Left lung (tissue), 4 donors: ENCODE measurements at regions not wholly inside any gene's neighbourhood (a gene's known extent, or its start where the extent isn't known, plus 50 kb on each side); places are given as distances from the start of the nearest gene placed in this dataset.

Source experiments
- ATAC-seq: fragments of 200-7000 bp; cut with Tn5 transposase; one replicate; pipeline ENCODE4 v1.9.1; 2020; ENCODE audit warnings: moderate library complexity
- DNase-seq, 4 donors: peaks; one replicate each; pipeline ENCODE4 v3.0.0-alpha.2; 2013 to 2020
- H3K27ac ChIP-seq, 2 donors: fragments of 200-600 bp; sonication (generic) in 1 of 2; one replicate each; pipeline versions ENCODE4 v1.5.0 to v1.8.0; 2020 to 2021
- H3K27me3 ChIP-seq, 2 donors: fragments of 200-600 bp; sonication (generic) in 1 of 2; one replicate each; pipeline versions ENCODE4 v1.5.0 to v1.8.0; 2020 to 2021
- H3K36me3 ChIP-seq, 2 donors: fragments of 200-600 bp; sonication (generic) in 1 of 2; one replicate each; pipeline versions ENCODE4 v1.5.0 to v1.8.0; 2020 to 2021
- H3K4me1 ChIP-seq, 2 donors: fragments of 200-600 bp; one replicate each; pipeline ENCODE4 v1.8.0; 2021
- H3K4me3 ChIP-seq, 2 donors: fragments of 200-600 bp; sonication (generic) in 1 of 2; one replicate each; pipeline versions ENCODE4 v1.5.0 to v1.8.0; 2020 to 2021; ENCODE audit warnings: mild to moderate bottlenecking in 1 of 2
- H3K9me3 ChIP-seq, 2 donors: fragments of 200-600 bp; sonication (generic) in 1 of 2; one replicate each; pipeline versions ENCODE4 v1.5.0 to v1.8.0; 2020 to 2021
- CTCF ChIP-seq, 2 donors: fragments of 200-600 bp; sonication (generic) in 1 of 2; IDR thresholded peaks; one replicate each; pipeline versions ENCODE4 v1.5.0 to v1.8.0; 2021; ENCODE audit warnings: antibody characterized with exemption in 2 of 2
- intact Hi-C, 2 donors: fragments of 100-400 bp; cut with DNase I; formaldehyde crosslinking; loops; one replicate each; pipeline versions ENCODE4 v1.11.2 to v1.14.2; 2022
- donor health status: DM: no; HTN: yes; CAD: no.
- donor health status: DM: no; HTN: no; CAD: no.

DNA sequence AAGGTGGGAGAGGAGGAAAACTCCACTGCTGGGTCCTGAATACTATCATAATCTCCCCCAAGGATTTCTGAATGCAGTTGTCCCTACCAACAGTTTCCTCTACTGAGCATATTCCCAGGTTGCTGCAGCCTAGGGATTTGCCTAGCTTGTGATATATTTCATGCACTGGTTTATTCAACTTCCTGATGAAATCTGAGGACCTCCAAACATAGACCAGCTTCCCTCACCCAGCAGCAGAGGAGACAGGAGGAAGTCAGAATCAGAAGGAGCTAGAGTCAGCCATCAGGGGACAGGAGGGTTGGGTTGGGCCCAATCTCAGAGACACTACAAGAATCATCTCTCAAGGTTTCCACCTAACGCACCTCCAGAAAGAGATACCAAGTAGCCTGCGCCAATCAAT, 138.4 kb upstream of the TOP1 start:
- intact Hi-C loops, result no loop called here
- no peak overlapping the region for H3K4me3 ChIP-seq
- ATAC-seq, result no peak
- H3K9me3 ChIP-seq, result no peaks in the 10 kb centered on the region
- peaks cover 0 to 6% of the 10 kb centered on the region in 2 donors for H3K27me3 ChIP-seq
- no peaks in the 10 kb centered on the region for H3K36me3 ChIP-seq
- TF ChIP-seq CTCF (IDR thresholded peaks at IDR 0.05), result no peak
- no peak for DNase-seq
- peaks cover 0 to 11% of the 10 kb centered on the region in 2 donors for H3K4me1 ChIP-seq
- H3K27ac ChIP-seq, result no peak overlapping the region

GRCh38 chr20:40890635-40891034, 138.0 kb upstream of the TOP1 start:
- Histone ChIP-seq H3K4me1 (peaks cover 0 to 11% of the 10 kb centered on the region in 2 donors), H3K27ac (no peak overlapping the region), H3K36me3 (no peaks in the 10 kb centered on the region), H3K4me3 (no peak overlapping the region), H3K9me3 (no peaks in the 10 kb centered on the region), H3K27me3 (peaks cover 0 to 6% of the 10 kb centered on the region in 2 donors)
- ATAC-seq (no peak), DNase-seq (no peak)
- intact Hi-C loops, result no loop called here
- no peak for TF ChIP-seq CTCF (IDR thresholded peaks at IDR 0.05)

DNA sequence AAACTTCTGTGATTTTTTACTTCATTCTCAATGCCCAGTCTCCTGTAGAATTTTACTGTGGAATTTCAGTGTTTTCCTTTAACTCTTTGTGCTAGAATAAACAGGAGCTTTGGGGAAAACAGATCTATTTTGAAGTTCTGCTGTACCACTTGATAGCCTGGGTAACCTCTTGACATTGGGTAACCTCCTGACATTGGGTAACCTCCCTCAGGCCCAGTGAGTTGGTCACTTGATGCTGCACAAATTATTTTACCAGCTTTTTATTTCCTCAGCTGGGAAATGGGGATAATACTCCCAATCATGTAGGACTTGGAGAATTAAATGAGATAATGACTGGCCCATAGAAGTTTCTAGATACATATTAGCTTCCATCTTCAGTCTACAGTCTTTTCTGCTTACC, 137.3 kb upstream of the TOP1 start:
- peaks cover 0 to 6% of the 10 kb centered on the region in 2 donors for H3K27me3 ChIP-seq
- no peak overlapping the region for H3K27ac ChIP-seq
- intact Hi-C loops, result no loop called here
- H3K4me1 ChIP-seq, result peaks cover 0 to 11% of the 10 kb centered on the region in 2 donors
- no peak for DNase-seq
- no peaks in the 10 kb centered on the region for H3K9me3 ChIP-seq
- no peaks in the 10 kb centered on the region for H3K36me3 ChIP-seq
- no peak overlapping the region for H3K4me3 ChIP-seq
- no peak for TF ChIP-seq CTCF (IDR thresholded peaks at IDR 0.05)
- no peak for ATAC-seq

DNA sequence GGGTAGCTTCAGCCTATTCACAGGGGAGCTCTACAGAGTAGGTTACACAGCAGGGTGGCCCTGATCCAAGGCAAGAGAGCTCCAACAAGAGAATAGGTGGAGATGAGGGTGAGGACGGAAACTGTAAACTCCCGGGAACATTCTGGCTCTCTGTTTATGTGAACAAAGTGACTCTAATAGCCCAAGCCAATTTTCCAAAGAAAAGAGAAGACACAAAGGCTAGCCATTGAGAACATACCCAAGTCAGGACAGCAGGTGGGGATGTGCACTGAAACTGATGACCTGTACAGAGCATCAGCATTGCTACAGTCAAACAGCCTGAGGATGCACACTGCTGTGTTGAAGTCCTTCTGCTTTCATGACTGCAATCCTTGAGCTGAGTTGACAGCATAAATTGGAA, 136.0 kb upstream of the TOP1 start:
- ATAC-seq (no peak), DNase-seq (no peak)
- Histone ChIP-seq H3K27me3 (no peaks in the 10 kb centered on the region), H3K27ac (no peak overlapping the region), H3K4me1 (peaks cover 0 to 11% of the 10 kb centered on the region in 2 donors), H3K9me3 (no peaks in the 10 kb centered on the region), H3K36me3 (no peaks in the 10 kb centered on the region), H3K4me3 (no peak overlapping the region)
- intact Hi-C loops, result no loop called here
- no peak for TF ChIP-seq CTCF (IDR thresholded peaks at IDR 0.05)

DNA sequence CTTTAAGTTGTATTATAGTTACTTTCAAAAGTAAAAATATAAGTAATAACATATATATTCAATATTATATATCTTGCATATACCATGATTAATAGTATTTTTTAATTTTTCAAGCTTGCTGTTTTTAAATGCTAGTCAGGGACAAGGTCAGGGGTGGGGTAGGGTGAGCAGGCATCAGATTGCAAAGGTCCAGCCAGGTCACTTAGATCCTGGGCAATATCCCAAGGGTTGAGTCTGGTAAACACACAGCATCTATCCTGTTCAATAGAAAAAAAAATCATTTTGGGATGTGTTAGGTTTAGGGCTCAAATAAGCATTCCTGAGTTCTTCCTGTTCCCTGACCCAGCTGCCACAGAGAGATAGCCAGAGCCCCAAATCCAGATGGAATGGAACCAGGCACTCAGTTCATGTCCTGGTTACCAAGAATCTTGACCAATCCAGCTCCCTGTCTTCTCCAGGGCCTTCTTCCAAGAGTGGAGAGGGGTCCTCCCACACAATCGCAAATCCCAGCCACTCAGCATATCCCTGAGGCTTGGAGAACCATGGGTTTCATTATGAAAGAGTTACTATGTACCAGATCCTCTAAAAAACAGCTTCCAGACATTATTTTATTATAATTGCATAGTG, 134.9 kb upstream of the TOP1 start:
- no peak for TF ChIP-seq CTCF (IDR thresholded peaks at IDR 0.05)

More for the DNA sequence above, 134.9 kb upstream of the TOP1 start:
- H3K4me3 ChIP-seq, result no peak overlapping the region
- H3K36me3 ChIP-seq, result no peaks in the 10 kb centered on the region
- intact Hi-C loops, result no loop called here
- no peak overlapping the region for H3K27ac ChIP-seq
- no peaks in the 10 kb centered on the region for H3K27me3 ChIP-seq
- ATAC-seq (no peak), DNase-seq (no peak)
- H3K9me3 ChIP-seq, result no peaks in the 10 kb centered on the region
- peaks cover 0 to 11% of the 10 kb centered on the region in 2 donors for H3K4me1 ChIP-seq
